AG04450 (cell line): ENCODE measurements at regions not wholly inside any gene's neighbourhood (a gene's known extent, or its start where the extent isn't known, plus 50 kb on each side); places are given as distances from the start of the nearest gene placed in this dataset.

ENCODE experiments used
- CTCF ChIA-PET: fragments of 300-600, 350-600 bp; formaldehyde crosslinking; extraction: SDS; loops from one replicate; lab custom pipeline; 2022; ENCODE audit warnings: antibody characterized with exemption, inconsistent platforms; lab: Charles Lee
- POLR2A ChIA-PET: fragments of 350-600 bp; formaldehyde crosslinking; extraction: SDS; loops from one replicate; lab custom pipeline; 2021; ENCODE audit warnings: antibody characterized with exemption, inconsistent platforms; lab: Yijun Ruan, JAX
- DNase-seq: peaks from one replicate; pipeline ENCODE4 v3.0.0-alpha.2; 2011; ENCODE audit warnings: low read depth, low spot score
- H3K27ac ChIP-seq: one replicate; pipeline ENCODE4 v1.5.1; 2012; ENCODE audit warnings: low read depth, low read length, control low read depth
- H3K27me3 ChIP-seq: one replicate; pipeline ENCODE4 v1.6.0; 2012; ENCODE audit warnings: low read length; ENCODE audit not compliant: control insufficient read depth, insufficient read depth
- H3K4me3 ChIP-seq: 2 replicates; pipeline ENCODE4 v1.5.1; 2011; ENCODE audit warnings: mild to moderate bottlenecking, low read depth, low read length, control low read depth
- H3K9me3 ChIP-seq: 2 replicates; pipeline ENCODE4 v1.5.1; 2012; ENCODE audit warnings: low read length; ENCODE audit not compliant: control insufficient read depth, insufficient read depth
- CTCF ChIP-seq: IDR thresholded peaks from 2 replicates; pipeline ENCODE4 v1.5.1; 2011; ENCODE audit warnings: low read depth, low read length, control low read depth, inconsistent platforms

- no peak for TF ChIP-seq CTCF
- POLR2A ChIA-PET = no interaction called here
Observed at GRCh38 chr7:131646203-131646602, 89.8 kb upstream of the PODXL start.

GRCh38 chr7:131642429-131642828, 86.0 kb upstream of the PODXL start:
- H3K27me3 ChIP-seq = peaks cover 2% of the 10 kb centered on the region
- no peaks in the 10 kb centered on the region for H3K9me3 ChIP-seq
- no peak overlapping the region for H3K27ac ChIP-seq
- TF ChIP-seq CTCF = no peak
- no peak overlapping the region for H3K4me3 ChIP-seq
- DNase-seq = no peak
- ChIA-PET POLR2A (no interaction called here), CTCF (interaction anchor here (1.9 kb wide), 1 partner anchor 13 kb away, joined by 7 read pairs; no protein-coding TSS in a partner anchor)

More at GRCh38 chr7:131646203-131646602, 89.8 kb upstream of the PODXL start:
- DNase-seq = no peak
- CTCF ChIA-PET = interaction anchor here (0.5 to 0.8 kb wide), 3 partner anchors 9 to 420 kb away, joined by 3 to 7 read pairs (median 6); no protein-coding TSS in a partner anchor
- H3K27ac ChIP-seq = no peak overlapping the region
- H3K27me3 ChIP-seq = no peaks in the 10 kb centered on the region
- no peaks in the 10 kb centered on the region for H3K9me3 ChIP-seq
- H3K4me3 ChIP-seq = no peak overlapping the region

- POLR2A ChIA-PET = no interaction called here
- no peak overlapping the region for H3K4me3 ChIP-seq
- no peak for DNase-seq
- no peaks in the 10 kb centered on the region for H3K9me3 ChIP-seq
- TF ChIP-seq CTCF = no peak
- CTCF ChIA-PET = interaction anchor here (0.5 kb wide), 1 partner anchor 10 kb away, joined by 3 read pairs; no protein-coding TSS in a partner anchor
- no peak overlapping the region for H3K27ac ChIP-seq
- H3K27me3 ChIP-seq = peaks cover 2% of the 10 kb centered on the region
Observed at GRCh38 chr7:131640686-131641085, 84.3 kb upstream of the PODXL start.

- H3K9me3 ChIP-seq = no peaks in the 10 kb centered on the region
- H3K27ac ChIP-seq = no peak overlapping the region
- POLR2A ChIA-PET = no interaction called here
- CTCF ChIA-PET = no interaction called here
- no peak for DNase-seq
- H3K27me3 ChIP-seq = peaks cover 2% of the 10 kb centered on the region
- no peak overlapping the region for H3K4me3 ChIP-seq
- TF ChIP-seq CTCF = no peak
Observed at GRCh38 chr7:131638641-131639430, 82.4 kb upstream of the PODXL start.

GRCh38 chr7:131637859-131638258, 81.4 kb upstream of the PODXL start:
- ChIA-PET POLR2A (no interaction called here), CTCF (no interaction called here)
- TF ChIP-seq CTCF = no peak
- peaks cover 2% of the 10 kb centered on the region for H3K27me3 ChIP-seq
- no peak overlapping the region for H3K4me3 ChIP-seq
- H3K9me3 ChIP-seq = no peaks in the 10 kb centered on the region
- no peak for DNase-seq
- no peak overlapping the region for H3K27ac ChIP-seq
